ENCODE measurements at regions not wholly inside any gene's neighbourhood (a gene's known extent, or its start where the extent isn't known, plus 50 kb on each side); places are given as distances from the start of the nearest gene placed in this dataset.

GRCh38 chr17:11142231-11142630 lies 98.8 kb upstream of the SHISA6 start:
- in situ Hi-C loops (cut with MboI; ENCODE audit: low pct_ligation_motif_present in 1 of 4, low pct_unique_long_range_greater_than_20kb in 1 of 4, low sequenced_read_pairs in 3 of 4): loop anchor here (10.0 to 25.0 kb wide), 5 partner anchors 63 to 505 kb away; partner anchors contain the start of gene TMEM220 (in 1 of the 4)
- DNase-seq: no peak
- no peak for TF ChIP-seq POLR2A (IDR thresholded peaks at IDR 0.05)
- no peak for TF ChIP-seq CTCF (IDR thresholded peaks at IDR 0.05)
- TF ChIP-seq EP300 (IDR thresholded peaks at IDR 0.05; ENCODE audit: low read depth): no peak
- no peak for TF ChIP-seq POLR2AphosphoS5 (IDR thresholded peaks at IDR 0.05)

GRCh38 chr17:11140501-11140900 lies 100.5 kb upstream of the SHISA6 start:
- Histone ChIP-seq H3K27me3 (no peaks in the 10 kb centered on the region), H3K4me1 (no peaks in the 10 kb centered on the region), H3K4me3 (no peak overlapping the region), H3K36me3 (no peaks in the 10 kb centered on the region), H3K9me3 (no peaks in the 10 kb centered on the region), H3K27ac (no peak overlapping the region)
- TF ChIP-seq POLR2A (IDR thresholded peaks at IDR 0.05): no peak
- no peak for TF ChIP-seq POLR2AphosphoS5 (IDR thresholded peaks at IDR 0.05)
- TF ChIP-seq CTCF (IDR thresholded peaks at IDR 0.05): no peak
- no peak for TF ChIP-seq EP300 (IDR thresholded peaks at IDR 0.05; ENCODE audit: low read depth)
- intact Hi-C loops (cut with DNase I; ENCODE audit: low total_unique reads): loop anchor here (10.0 kb wide), 1 partner anchor 266 kb away; no protein-coding TSS in a partner anchor
- no peak for DNase-seq
- in situ Hi-C loops (cut with MboI; ENCODE audit: low pct_ligation_motif_present in 1 of 4, low pct_unique_long_range_greater_than_20kb in 1 of 4, low sequenced_read_pairs in 3 of 4): loop anchor here (10.0 to 25.0 kb wide), 5 partner anchors 64 to 503 kb away; partner anchors contain the start of gene TMEM220 (in 1 of the 4)
- WGBS, 2 donors (ENCODE audit: low coverage in 1 of 2): 68 to 70% methylated on average over 4 of the region's 4 CpGs

More at GRCh38 chr17:11142231-11142630, 98.8 kb upstream of the SHISA6 start:
- 27% methylated on average over 1 of the region's 1 CpG; no CpG with 5 or more reads in 1 of the 2 donors for WGBS, 2 donors (ENCODE audit: low coverage in 1 of 2)
- Histone ChIP-seq H3K27me3 (no peaks in the 10 kb centered on the region), H3K9me3 (no peaks in the 10 kb centered on the region), H3K4me3 (no peak overlapping the region), H3K36me3 (no peaks in the 10 kb centered on the region), H3K27ac (no peak overlapping the region), H3K4me1 (no peaks in the 10 kb centered on the region)
- intact Hi-C loops (cut with DNase I; ENCODE audit: low total_unique reads): loop anchor here (10.0 kb wide), 1 partner anchor 267 kb away; no protein-coding TSS in a partner anchor

- intact Hi-C loops (cut with DNase I; ENCODE audit: low total_unique reads) (loop anchor here (10.0 kb wide), 1 partner anchor 265 kb away; no protein-coding TSS in a partner anchor), in situ Hi-C loops (cut with MboI; ENCODE audit: low pct_ligation_motif_present in 1 of 4, low pct_unique_long_range_greater_than_20kb in 1 of 4, low sequenced_read_pairs in 3 of 4) (loop anchor here (10.0 to 25.0 kb wide), 5 partner anchors 65 to 503 kb away; partner anchors contain the start of gene TMEM220 (in 1 of the 4))
- TF ChIP-seq POLR2A (IDR thresholded peaks at IDR 0.05) (no peak), CTCF (IDR thresholded peaks at IDR 0.05) (no peak), POLR2AphosphoS5 (IDR thresholded peaks at IDR 0.05) (no peak), EP300 (IDR thresholded peaks at IDR 0.05; ENCODE audit: low read depth) (no peak)
- Histone ChIP-seq H3K4me3 (no peak overlapping the region), H3K9me3 (no peaks in the 10 kb centered on the region), H3K27ac (no peak overlapping the region), H3K27me3 (no peaks in the 10 kb centered on the region), H3K36me3 (no peaks in the 10 kb centered on the region), H3K4me1 (no peaks in the 10 kb centered on the region)
- no peak for DNase-seq
- WGBS, 2 donors (ENCODE audit: low coverage in 1 of 2): 70 to 81% methylated on average over 1 of the region's 1 CpG
These were observed 101.0 kb upstream of the SHISA6 start for GRCh38 chr17:11140043-11140442.

GRCh38 chr17:11138023-11138422 lies 103.0 kb upstream of the SHISA6 start:
- H3K9me3 ChIP-seq: no peaks in the 10 kb centered on the region
- H3K36me3 ChIP-seq: no peaks in the 10 kb centered on the region
- no peaks in the 10 kb centered on the region for H3K27me3 ChIP-seq
- TF ChIP-seq CTCF (IDR thresholded peaks at IDR 0.05): no peak
- TF ChIP-seq POLR2A (IDR thresholded peaks at IDR 0.05): no peak
- no peak for TF ChIP-seq POLR2AphosphoS5 (IDR thresholded peaks at IDR 0.05)
- TF ChIP-seq EP300 (IDR thresholded peaks at IDR 0.05; ENCODE audit: low read depth): no peak
- H3K4me3 ChIP-seq: no peak overlapping the region
- DNase-seq: no peak
- intact Hi-C loops (cut with DNase I; ENCODE audit: low total_unique reads): no loop called here
- in situ Hi-C loops (cut with MboI; ENCODE audit: low pct_ligation_motif_present in 1 of 4, low pct_unique_long_range_greater_than_20kb in 1 of 4, low sequenced_read_pairs in 3 of 4): loop anchor here in 1 of 4 donors (25.0 kb wide), 1 partner anchor 501 kb away; no protein-coding TSS in a partner anchor
- WGBS, 2 donors (ENCODE audit: low coverage in 1 of 2): 71 to 78% methylated on average over 5 of the region's 5 CpGs
- no peak overlapping the region for H3K27ac ChIP-seq
- H3K4me1 ChIP-seq: no peaks in the 10 kb centered on the region

All from transverse colon (tissue), 4 donors.